OCI-LY1 (cell line): ENCODE measurements at regions not wholly inside any gene's neighbourhood (a gene's known extent, or its start where the extent isn't known, plus 50 kb on each side); places are given as distances from the start of the nearest gene placed in this dataset.

Source experiments
- H2AFZ ChIP-seq: fragments of 200-600 bp; sonication (generic), shearing (Covaris generic); 2 replicates; pipeline ENCODE4 v1.6.0; 2014; ENCODE audit warnings: antibody characterized with exemption, mild to moderate bottlenecking, low read length
- H3F3A ChIP-seq: fragments of 200-600 bp; sonication (generic), shearing (Covaris generic); 2 replicates; pipeline ENCODE4 v1.6.0; 2014; ENCODE audit warnings: mild to moderate bottlenecking, antibody characterized with exemption, low read length, moderate library complexity; ENCODE audit not compliant: insufficient read depth
- H3K27ac ChIP-seq: fragments of 200-600 bp; sonication (generic); 2 replicates; pipeline ENCODE4 v1.5.1; 2014; ENCODE audit warnings: low read length, mixed run types, mild to moderate bottlenecking, low read depth; ENCODE audit not compliant: poor library complexity, severe bottlenecking
- H3K27me3 ChIP-seq: fragments of 200-600 bp; sonication (generic); 2 replicates; pipeline ENCODE4 v1.6.0; 2014; ENCODE audit warnings: antibody characterized with exemption, mild to moderate bottlenecking, low read length, moderate library complexity; ENCODE audit not compliant: insufficient read depth
- H3K36me3 ChIP-seq: fragments of 200-600 bp; sonication (generic); 2 replicates; pipeline ENCODE4 v1.6.1; 2014; ENCODE audit warnings: mild to moderate bottlenecking, antibody characterized with exemption, low read length, moderate library complexity, mixed read lengths; ENCODE audit not compliant: insufficient read depth
- H3K4me1 ChIP-seq: fragments of 200-600 bp; sonication (generic); 2 replicates; pipeline ENCODE4 v1.5.1; 2014; ENCODE audit warnings: mild to moderate bottlenecking, low read length, moderate library complexity; ENCODE audit not compliant: insufficient read depth, severe bottlenecking
- H3K4me2 ChIP-seq: fragments of 200-600 bp; sonication (generic), shearing (Covaris generic); 2 replicates; pipeline ENCODE4 v1.6.1; 2014; ENCODE audit warnings: low read length
- H3K4me3 ChIP-seq: fragments of 200-600 bp; sonication (generic); 2 replicates; pipeline ENCODE4 v1.5.1; 2014; ENCODE audit warnings: low read length, low read depth, mild to moderate bottlenecking, mixed read lengths; ENCODE audit not compliant: poor library complexity, severe bottlenecking
- H3K79me2 ChIP-seq: fragments of 200-600 bp; shearing (Covaris generic); 2 replicates; pipeline ENCODE4 v1.6.1; 2016; ENCODE audit warnings: mixed run types, low read length, mixed read lengths; ENCODE audit not compliant: insufficient read depth
- H3K9ac ChIP-seq: fragments of 200-600 bp; sonication (generic), shearing (Covaris generic); 2 replicates; pipeline ENCODE4 v1.6.1; 2014; ENCODE audit warnings: mild to moderate bottlenecking, low read length, mixed read lengths
- H3K9me2 ChIP-seq: fragments of 200-600 bp; sonication (generic), shearing (Covaris generic); 2 replicates; pipeline ENCODE4 v1.6.1; 2014; ENCODE audit warnings: low read depth, mild to moderate bottlenecking, low read length, mixed read lengths
- H3K9me3 ChIP-seq: fragments of 200-600 bp; shearing (Covaris generic); 2 replicates; pipeline ENCODE4 v1.6.1; 2014; ENCODE audit warnings: low read length, mixed read lengths
- H4K20me1 ChIP-seq: fragments of 200-600 bp; sonication (generic), shearing (Covaris generic); 2 replicates; pipeline ENCODE4 v1.6.0; 2016; ENCODE audit warnings: mild to moderate bottlenecking, low read length; ENCODE audit not compliant: insufficient read depth
- CTCF ChIP-seq: fragments of 200-600 bp; sonication (generic), shearing (Covaris generic); IDR thresholded peaks from 2 replicates; pipeline ENCODE4 v1.5.1; 2017; ENCODE audit warnings: mild to moderate bottlenecking, antibody characterized with exemption, low read length, moderate library complexity, mixed read lengths
- EZH2 ChIP-seq: fragments of 200-600 bp; sonication (generic), shearing (Covaris generic); IDR thresholded peaks from 2 replicates; pipeline ENCODE4 v1.8.0; 2017; ENCODE audit warnings: borderline replicate concordance, mixed run types, mild to moderate bottlenecking, antibody characterized with exemption, low read length, moderate library complexity, mixed read lengths

GRCh38 chr5:155827949-155828348 is 499.0 kb upstream of the SGCD start:
- no peaks in the 10 kb centered on the region for H3K36me3 ChIP-seq
- H3K9me3 ChIP-seq, result no peaks in the 10 kb centered on the region
- no peak overlapping the region for H3K9ac ChIP-seq
- H4K20me1 ChIP-seq, result no peaks in the 10 kb centered on the region
- no peaks in the 10 kb centered on the region for H3K9me2 ChIP-seq
- H3K4me1 ChIP-seq, result no peaks in the 10 kb centered on the region
- no peaks in the 10 kb centered on the region for H3K27me3 ChIP-seq
- no peaks in the 10 kb centered on the region for H3K79me2 ChIP-seq
- no peak for TF ChIP-seq CTCF
- TF ChIP-seq EZH2, result no peak
- no peaks in the 10 kb centered on the region for H3F3A ChIP-seq
- H3K4me2 ChIP-seq, result no peak overlapping the region
- no peak overlapping the region for H2AFZ ChIP-seq
- no peak overlapping the region for H3K27ac ChIP-seq
- no peak overlapping the region for H3K4me3 ChIP-seq

GRCh38 chr5:155831491-155831890 is 495.5 kb upstream of the SGCD start:
- no peaks in the 10 kb centered on the region for H3K79me2 ChIP-seq
- H2AFZ ChIP-seq, result no peak overlapping the region
- no peak overlapping the region for H3K27ac ChIP-seq
- no peaks in the 10 kb centered on the region for H4K20me1 ChIP-seq
- no peak overlapping the region for H3K4me2 ChIP-seq
- no peak overlapping the region for H3K9ac ChIP-seq
- no peak for TF ChIP-seq EZH2
- no peak for TF ChIP-seq CTCF
- no peaks in the 10 kb centered on the region for H3K36me3 ChIP-seq
- H3K9me3 ChIP-seq, result no peaks in the 10 kb centered on the region
- H3K4me1 ChIP-seq, result no peaks in the 10 kb centered on the region
- H3F3A ChIP-seq, result no peaks in the 10 kb centered on the region
- no peaks in the 10 kb centered on the region for H3K9me2 ChIP-seq
- H3K27me3 ChIP-seq, result no peaks in the 10 kb centered on the region
- H3K4me3 ChIP-seq, result no peak overlapping the region

GRCh38 chr5:155833287-155833686 is 493.7 kb upstream of the SGCD start:
- Histone ChIP-seq H3K27ac (no peak overlapping the region), H3K9me2 (no peaks in the 10 kb centered on the region), H3K79me2 (no peaks in the 10 kb centered on the region), H3K4me1 (no peaks in the 10 kb centered on the region), H3F3A (no peaks in the 10 kb centered on the region), H3K4me3 (no peak overlapping the region), H4K20me1 (no peaks in the 10 kb centered on the region), H3K9me3 (no peaks in the 10 kb centered on the region), H3K36me3 (no peaks in the 10 kb centered on the region), H3K27me3 (no peaks in the 10 kb centered on the region), H3K4me2 (no peak overlapping the region), H3K9ac (no peak overlapping the region), H2AFZ (no peak overlapping the region)
- TF ChIP-seq EZH2 (no peak), CTCF (no peak)
